IMR-90 (cell line): ENCODE measurements at regions not wholly inside any gene's neighbourhood (a gene's known extent, or its start where the extent isn't known, plus 50 kb on each side); places are given as distances from the start of the nearest gene placed in this dataset.

Experiments used
- ATAC-seq: fragments of 200-7000 bp; cut with Tn5 transposase; 2 replicates; pipeline ENCODE4 v1.9.1; 2020; ENCODE audit warnings: low read depth, mild to moderate bottlenecking, moderate library complexity
- BruUV-seq: library from RNA; stranded (reverse); fragments of 400-500 nt; replicated peaks from 2 replicates; lab custom pipeline; 2021; lab: Mats Ljungman, UMichigan
- CTCF ChIA-PET: fragments of 300-600 bp; formaldehyde crosslinking; extraction: SDS; loops from one replicate; lab custom pipeline; 2021; ENCODE audit warnings: antibody characterized with exemption; lab: Yijun Ruan, JAX
- POLR2A ChIA-PET: fragments of 300-600 bp; sonication (Branson Sonifier 250); formaldehyde crosslinking; loops from one replicate; lab custom pipeline; 2022; ENCODE audit warnings: antibody characterized with exemption; ENCODE audit not compliant: unreplicated experiment; lab: Charles Lee
- DNase-seq: peaks from one replicate; pipeline ENCODE4 v3.0.0; 2013
- H2AFZ ChIP-seq: replicated peaks from 2 replicates; pipeline ENCODE3; 2013; ENCODE audit warnings: low read length, mild to moderate bottlenecking; ENCODE audit not compliant: poor library complexity
- H2AK5ac ChIP-seq: 2 replicates; pipeline ENCODE4 v1.6.1; 2013; ENCODE audit warnings: low read depth, low read length, inconsistent platforms
- H2AK9ac ChIP-seq: replicated peaks from 2 replicates; pipeline ENCODE3; 2013; ENCODE audit warnings: mild to moderate bottlenecking, low read depth, low read length, moderate library complexity; ENCODE audit not compliant: poor library complexity
- H2BK120ac ChIP-seq: 2 replicates; pipeline ENCODE4 v1.6.1; 2013; ENCODE audit warnings: low read depth, low read length, inconsistent platforms
- H2BK15ac ChIP-seq: 3 replicates; pipeline ENCODE4 v1.6.1; 2013; ENCODE audit warnings: low read depth, low read length, inconsistent platforms
- H2BK20ac ChIP-seq: 2 replicates; pipeline ENCODE4 v1.6.1; 2013; ENCODE audit warnings: low read depth, mild to moderate bottlenecking, inconsistent platforms, low read length, moderate library complexity
- H2BK5ac ChIP-seq: 2 replicates; pipeline ENCODE4 v1.6.1; 2013; ENCODE audit warnings: mild to moderate bottlenecking, low read depth, low read length, inconsistent platforms; ENCODE audit not compliant: poor library complexity, severe bottlenecking
- H3K14ac ChIP-seq: replicated peaks from 2 replicates; pipeline ENCODE4 v1.6.1; 2013; ENCODE audit warnings: low read depth, low read length, inconsistent platforms
- H3K18ac ChIP-seq: 2 replicates; pipeline ENCODE4 v1.6.1; 2013; ENCODE audit warnings: low read depth, low read length, control low read depth
- H3K23ac ChIP-seq: 2 replicates; pipeline ENCODE4 v1.6.1; 2013; ENCODE audit warnings: low read depth, low read length, inconsistent platforms
- H3K27ac ChIP-seq: 2 replicates; pipeline ENCODE4 v1.5.1; 2013; ENCODE audit warnings: mild to moderate bottlenecking, control low read depth, low read length; ENCODE audit not compliant: insufficient read depth
- H3K27me3 ChIP-seq: 2 replicates; pipeline ENCODE4 v1.6.1; 2013; ENCODE audit warnings: low read length; ENCODE audit not compliant: control insufficient read depth, insufficient read depth
- H3K36me3 ChIP-seq: 2 replicates; pipeline ENCODE4 v1.6.1; 2013; ENCODE audit warnings: low read length, mixed read lengths; ENCODE audit not compliant: control insufficient read depth, insufficient read depth
- H3K4ac ChIP-seq: 2 replicates; pipeline ENCODE4 v1.6.1; 2013; ENCODE audit warnings: low read depth, low read length, inconsistent platforms
- H3K4me1 ChIP-seq: 2 replicates; pipeline ENCODE4 v1.6.1; 2013; ENCODE audit warnings: low read length, mixed read lengths; ENCODE audit not compliant: control insufficient read depth, insufficient read depth
- H3K4me2 ChIP-seq: 2 replicates; pipeline ENCODE4 v1.6.1; 2013; ENCODE audit warnings: low read depth, mild to moderate bottlenecking, control low read depth, low read length, moderate library complexity
- H3K4me3 ChIP-seq: 2 replicates; pipeline ENCODE4 v1.5.1; 2013; ENCODE audit warnings: low read depth, mild to moderate bottlenecking, control low read depth, low read length, moderate library complexity; ENCODE audit not compliant: insufficient read depth
- H3K56ac ChIP-seq: 2 replicates; pipeline ENCODE4 v1.6.1; 2013; ENCODE audit warnings: low read length, inconsistent platforms; ENCODE audit not compliant: insufficient read depth; ENCODE audit errors: extremely low read depth
- H3K79me1 ChIP-seq, 2 experiments: 2 replicates each; pipeline ENCODE4 v1.6.1; 2013; ENCODE audit warnings: low read length in 2 of 2, inconsistent platforms in 1 of 2, low read depth in 1 of 2
- H3K9ac ChIP-seq: 2 replicates; pipeline ENCODE4 v1.6.1; 2013; ENCODE audit warnings: low read depth, low read length, control low read depth
- H3K9me1 ChIP-seq: 2 replicates; pipeline ENCODE4 v1.6.1; 2013; ENCODE audit warnings: low read length, inconsistent platforms; ENCODE audit not compliant: insufficient read depth
- H3K9me3 ChIP-seq: 2 replicates; pipeline ENCODE4 v1.6.1; 2013; ENCODE audit warnings: low read length; ENCODE audit not compliant: control insufficient read depth, insufficient read depth
- H4K20me1 ChIP-seq: 2 replicates; pipeline ENCODE4 v1.6.1; 2013; ENCODE audit warnings: low read length, inconsistent platforms; ENCODE audit not compliant: insufficient read depth
- H4K5ac ChIP-seq: 2 replicates; pipeline ENCODE4 v1.6.1; 2013; ENCODE audit warnings: mild to moderate bottlenecking, low read depth, low read length, control low read depth
- H4K8ac ChIP-seq, 2 experiments: 2 replicates each; pipeline ENCODE4 v1.6.1; 2013; ENCODE audit warnings: low read depth in 2 of 2, low read length in 2 of 2, control low read depth in 1 of 2, inconsistent platforms in 1 of 2
- H4K91ac ChIP-seq: 2 replicates; pipeline ENCODE4 v1.6.1; 2013; ENCODE audit warnings: low read depth, low read length, inconsistent platforms; ENCODE audit not compliant: insufficient read depth
- BHLHE40 ChIP-seq: fragments of 150-350 bp; IDR thresholded peaks from 2 replicates; pipeline ENCODE4 v1.6.1; 2016; ENCODE audit warnings: mild to moderate bottlenecking, low read depth, low read length
- CEBPB ChIP-seq: IDR thresholded peaks from 2 replicates; pipeline ENCODE4 v1.6.1; 2012; ENCODE audit warnings: low read depth, low read length, improper control_type of control experiment
- CHD1 ChIP-seq: IDR thresholded peaks from 2 replicates; pipeline ENCODE4 v1.6.1; 2012; ENCODE audit warnings: low read depth, low read length, improper control_type of control experiment
- FOS ChIP-seq: fragments of 150-350 bp; IDR thresholded peaks from 2 replicates; pipeline ENCODE4 v1.6.1; 2016; ENCODE audit warnings: low read depth, low read length
- MAFK ChIP-seq: IDR thresholded peaks from 2 replicates; pipeline ENCODE4 v1.6.1; 2012; ENCODE audit warnings: low read depth, low read length, improper control_type of control experiment
- MXI1 ChIP-seq: IDR thresholded peaks from 2 replicates; pipeline ENCODE4 v1.6.1; 2012; ENCODE audit warnings: low read depth, mild to moderate bottlenecking, low read length, moderate library complexity, borderline replicate concordance
- NFE2L2 ChIP-seq: fragments of 150-350 bp; IDR thresholded peaks from 2 replicates; pipeline ENCODE4 v1.6.1; 2016; ENCODE audit warnings: low read depth, mild to moderate bottlenecking, low read length
- POLR2A ChIP-seq: IDR thresholded peaks from 2 replicates; pipeline ENCODE4 v1.6.1; 2012; ENCODE audit warnings: mild to moderate bottlenecking, low read depth, low read length
- RAD21 ChIP-seq: IDR thresholded peaks from 2 replicates; pipeline ENCODE4 v1.6.1; 2012; ENCODE audit warnings: low read length, improper control_type of control experiment
- RCOR1 ChIP-seq: IDR thresholded peaks from 2 replicates; pipeline ENCODE4 v1.6.1; 2012; ENCODE audit warnings: mild to moderate bottlenecking, low read length, improper control_type of control experiment; ENCODE audit not compliant: insufficient replicate concordance
- RFX5 ChIP-seq: IDR thresholded peaks from 2 replicates; pipeline ENCODE4 v1.8.0; 2012; ENCODE audit warnings: low read depth, mild to moderate bottlenecking, low read length, moderate library complexity
- SMC3 ChIP-seq: fragments of 150-350 bp; IDR thresholded peaks from 2 replicates; pipeline ENCODE4 v1.6.1; 2016; ENCODE audit warnings: low read depth, mild to moderate bottlenecking, antibody characterized with exemption, low read length, moderate library complexity
- WGBS, 2 experiments: methylation state at CpG; one replicate each; pipeline versions ENCODE4 v1.1.5 to v1.1.7; 2013; ENCODE audit warnings: missing lambda C conversion rate in 2 of 2; ENCODE audit not compliant: insufficient read length in 1 of 2; ENCODE audit errors: extremely low coverage in 2 of 2; 5-methylcytosine and 5-hydroxymethylcytosine counted together
- dilution Hi-C: fragments of 300-500 bp; cut with HindIII; formaldehyde crosslinking; loops from one replicate; pipeline ENCODE4 v1.14.3; 2018; ENCODE audit warnings: low sequenced_read_pairs; ENCODE audit not compliant: unreplicated experiment
- in situ Hi-C: fragments of 300-500 bp; cut with MboI; formaldehyde crosslinking; loops from 3 replicates; pipeline ENCODE4 v1.14.3; 2019; ENCODE audit warnings: low sequenced_read_pairs, inconsistent platforms, mixed read lengths
- intact Hi-C: fragments of 100-400 bp; cut with micrococcal nuclease; formaldehyde crosslinking; loops from 2 replicates; pipeline ENCODE4 v1.10.0; 2022
- TF ChIP-seq, protein P1 (sequence below): conservative IDR thresholded peaks from 2 replicates; pipeline ENCODE4 v1.5.1; 2012; ENCODE audit warnings: mild to moderate bottlenecking, low read depth, low read length, improper control_type of control experiment
- TF ChIP-seq, protein P2 (sequence below): fragments of 150-350 bp; IDR thresholded peaks from 2 replicates; pipeline ENCODE4 v1.6.1; 2017; ENCODE audit warnings: mild to moderate bottlenecking, antibody characterized with exemption, low read length, low read depth
- TF ChIP-seq, protein P3 (sequence below): fragments of 150-350 bp; IDR thresholded peaks from 2 replicates; pipeline ENCODE4 v1.6.1; 2016; ENCODE audit warnings: low read depth, mild to moderate bottlenecking, low read length, moderate library complexity, borderline replicate concordance

DNA sequence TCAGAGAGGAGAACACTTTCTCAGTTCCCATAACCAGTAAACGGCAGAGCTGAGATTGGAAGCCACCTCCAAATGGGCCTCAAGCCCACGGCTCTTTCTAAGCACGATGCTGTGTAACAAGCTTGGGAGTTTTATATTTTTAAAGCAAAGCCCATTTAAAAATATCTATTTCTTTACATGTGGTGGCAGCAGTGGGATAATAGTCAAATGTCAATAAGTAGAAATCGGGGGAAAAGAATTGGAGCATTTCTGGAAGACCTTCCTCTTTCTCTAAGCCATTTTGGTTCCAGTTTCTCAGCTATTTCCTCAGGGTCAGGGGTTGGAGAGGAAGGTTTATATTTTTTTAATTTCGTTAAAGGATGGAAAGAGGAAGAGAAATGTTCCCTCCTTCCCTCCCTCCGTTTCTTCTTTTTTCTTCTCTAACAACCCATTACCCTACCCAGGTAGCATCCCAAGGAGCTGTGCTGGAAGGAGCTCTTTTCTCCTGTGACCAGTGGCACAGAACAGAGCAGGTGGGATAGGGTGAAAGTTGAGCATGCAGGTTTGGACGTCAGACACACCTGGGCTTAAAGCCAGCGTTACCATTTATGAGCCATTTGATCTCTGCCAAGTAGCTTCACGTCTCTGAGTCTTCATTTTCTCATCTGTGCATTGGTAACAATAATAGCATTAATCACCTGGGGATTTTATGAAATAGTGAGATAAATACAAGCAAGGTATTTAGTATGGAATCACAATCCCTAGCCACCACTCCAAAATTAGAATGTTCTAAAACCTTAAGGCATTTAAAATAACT, 515.7 kb downstream of the RPS24 start:
- no peaks in the 10 kb centered on the region for H4K20me1 ChIP-seq
- dilution Hi-C loops (no loop called here), intact Hi-C loops (no loop called here), in situ Hi-C loops (no loop called here)
- H4K91ac ChIP-seq = no peak overlapping the region
- no peak overlapping the region for H3K56ac ChIP-seq
- no peak overlapping the region for H3K9ac ChIP-seq
- H3K4ac ChIP-seq = no peak overlapping the region
- DNase-seq (no peak), ATAC-seq (no peak)
- H3K36me3 ChIP-seq = no peaks in the 10 kb centered on the region
- no peak overlapping the region for H2AK9ac ChIP-seq
- ChIA-PET CTCF (no interaction called here), POLR2A (no interaction called here)
- no peak overlapping the region for H3K4me3 ChIP-seq
- no peaks in the 10 kb centered on the region for H3K9me3 ChIP-seq
- no peak overlapping the region for H2AFZ ChIP-seq
- H2BK20ac ChIP-seq = no peak overlapping the region
- H2BK5ac ChIP-seq = no peak overlapping the region
- TF ChIP-seq CHD1 = no peak
- TF ChIP-seq, protein P1, sequence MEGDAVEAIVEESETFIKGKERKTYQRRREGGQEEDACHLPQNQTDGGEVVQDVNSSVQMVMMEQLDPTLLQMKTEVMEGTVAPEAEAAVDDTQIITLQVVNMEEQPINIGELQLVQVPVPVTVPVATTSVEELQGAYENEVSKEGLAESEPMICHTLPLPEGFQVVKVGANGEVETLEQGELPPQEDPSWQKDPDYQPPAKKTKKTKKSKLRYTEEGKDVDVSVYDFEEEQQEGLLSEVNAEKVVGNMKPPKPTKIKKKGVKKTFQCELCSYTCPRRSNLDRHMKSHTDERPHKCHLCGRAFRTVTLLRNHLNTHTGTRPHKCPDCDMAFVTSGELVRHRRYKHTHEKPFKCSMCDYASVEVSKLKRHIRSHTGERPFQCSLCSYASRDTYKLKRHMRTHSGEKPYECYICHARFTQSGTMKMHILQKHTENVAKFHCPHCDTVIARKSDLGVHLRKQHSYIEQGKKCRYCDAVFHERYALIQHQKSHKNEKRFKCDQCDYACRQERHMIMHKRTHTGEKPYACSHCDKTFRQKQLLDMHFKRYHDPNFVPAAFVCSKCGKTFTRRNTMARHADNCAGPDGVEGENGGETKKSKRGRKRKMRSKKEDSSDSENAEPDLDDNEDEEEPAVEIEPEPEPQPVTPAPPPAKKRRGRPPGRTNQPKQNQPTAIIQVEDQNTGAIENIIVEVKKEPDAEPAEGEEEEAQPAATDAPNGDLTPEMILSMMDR = no peak
- no peak for TF ChIP-seq BHLHE40
- TF ChIP-seq SMC3 = no peak
- no peak for TF ChIP-seq POLR2A
- TF ChIP-seq FOS = no peak
- TF ChIP-seq NFE2L2 = no peak
- no peak for TF ChIP-seq RFX5
- TF ChIP-seq, protein P2, sequence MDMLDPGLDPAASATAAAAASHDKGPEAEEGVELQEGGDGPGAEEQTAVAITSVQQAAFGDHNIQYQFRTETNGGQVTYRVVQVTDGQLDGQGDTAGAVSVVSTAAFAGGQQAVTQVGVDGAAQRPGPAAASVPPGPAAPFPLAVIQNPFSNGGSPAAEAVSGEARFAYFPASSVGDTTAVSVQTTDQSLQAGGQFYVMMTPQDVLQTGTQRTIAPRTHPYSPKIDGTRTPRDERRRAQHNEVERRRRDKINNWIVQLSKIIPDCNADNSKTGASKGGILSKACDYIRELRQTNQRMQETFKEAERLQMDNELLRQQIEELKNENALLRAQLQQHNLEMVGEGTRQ = no peak
- TF ChIP-seq MAFK = no peak
- TF ChIP-seq, protein P3, sequence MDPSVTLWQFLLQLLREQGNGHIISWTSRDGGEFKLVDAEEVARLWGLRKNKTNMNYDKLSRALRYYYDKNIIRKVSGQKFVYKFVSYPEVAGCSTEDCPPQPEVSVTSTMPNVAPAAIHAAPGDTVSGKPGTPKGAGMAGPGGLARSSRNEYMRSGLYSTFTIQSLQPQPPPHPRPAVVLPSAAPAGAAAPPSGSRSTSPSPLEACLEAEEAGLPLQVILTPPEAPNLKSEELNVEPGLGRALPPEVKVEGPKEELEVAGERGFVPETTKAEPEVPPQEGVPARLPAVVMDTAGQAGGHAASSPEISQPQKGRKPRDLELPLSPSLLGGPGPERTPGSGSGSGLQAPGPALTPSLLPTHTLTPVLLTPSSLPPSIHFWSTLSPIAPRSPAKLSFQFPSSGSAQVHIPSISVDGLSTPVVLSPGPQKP = no peak
- no peak for TF ChIP-seq MXI1
- TF ChIP-seq RAD21 = no peak
- no peak for TF ChIP-seq RCOR1
- no peak for TF ChIP-seq CEBPB
- no peak overlapping the region for H2BK15ac ChIP-seq
- WGBS, 2 experiments = no CpG with 5 or more reads among the region's 9 CpGs
- H3K4me2 ChIP-seq = no peak overlapping the region
- peaks cover 5% of the 10 kb centered on the region; the same call in 1 of the 2 replicates for H3K27me3 ChIP-seq
- no peak overlapping the region for H2AK5ac ChIP-seq
- no peaks in the 10 kb centered on the region for H3K9me1 ChIP-seq
- no peak overlapping the region for H3K23ac ChIP-seq
- no peaks in the 10 kb centered on the region for H3K79me1 ChIP-seq
- no peak overlapping the region for H4K5ac ChIP-seq
- peaks cover 16% of the 10 kb centered on the region; the same call in 1 of the 2 replicates for H3K4me1 ChIP-seq
- no TSS peak for BruUV-seq
- H4K8ac ChIP-seq = no peak overlapping the region
- H3K14ac ChIP-seq = no peak overlapping the region
- H3K27ac ChIP-seq = no peak overlapping the region
- H3K18ac ChIP-seq = no peak overlapping the region
- no peak overlapping the region for H2BK120ac ChIP-seq
